GM23248 (cell line): ENCODE measurements at regions not wholly inside any gene's neighbourhood (a gene's known extent, or its start where the extent isn't known, plus 50 kb on each side); places are given as distances from the start of the nearest gene placed in this dataset.

ENCODE experiments used
- EZH2 ChIP-seq: fragments of 200-600 bp; sonication (generic); IDR thresholded peaks from 2 replicates; pipeline ENCODE4 v1.6.1; 2018; ENCODE audit warnings: antibody characterized with exemption, mild to moderate bottlenecking; ENCODE audit not compliant: insufficient read depth, poor library complexity, severe bottlenecking
- EZH2phosphoT487 ChIP-seq: fragments of 200-600 bp; sonication (generic); IDR thresholded peaks from 2 replicates; pipeline ENCODE4 v1.6.1; 2018; ENCODE audit warnings: antibody characterized with exemption, moderate library complexity, mild to moderate bottlenecking, low read depth; ENCODE audit not compliant: insufficient read depth

DNA sequence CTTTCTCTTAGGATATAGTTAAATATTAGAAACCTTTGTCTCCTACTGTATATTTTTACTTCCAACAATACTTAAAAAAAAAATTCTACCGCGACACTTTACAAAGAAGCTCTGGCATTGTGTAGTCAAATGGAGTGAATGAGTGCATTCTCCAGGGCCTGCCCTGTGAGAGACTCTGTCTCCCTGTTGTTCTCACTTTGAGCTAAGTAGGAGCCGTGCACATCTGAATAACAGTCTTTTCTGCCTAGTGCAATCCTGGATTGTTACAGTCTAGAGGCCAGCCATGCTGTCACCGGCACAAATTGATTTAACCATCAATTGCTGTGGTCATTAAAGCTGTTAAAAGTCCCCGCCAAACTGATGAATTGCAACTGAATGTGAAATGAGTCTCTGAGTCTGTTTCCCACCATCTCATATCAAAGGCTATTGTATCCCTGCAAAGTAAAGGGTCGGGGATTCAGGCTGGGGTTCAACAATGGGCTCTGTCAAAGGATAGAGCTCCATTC is 156.0 kb downstream of the RFPL4B start:
- TF ChIP-seq EZH2phosphoT487 (no peak), EZH2 (no peak)
